ENCODE measurements at regions not wholly inside any gene's neighbourhood (a gene's known extent, or its start where the extent isn't known, plus 50 kb on each side); places are given as distances from the start of the nearest gene placed in this dataset.

DNA sequence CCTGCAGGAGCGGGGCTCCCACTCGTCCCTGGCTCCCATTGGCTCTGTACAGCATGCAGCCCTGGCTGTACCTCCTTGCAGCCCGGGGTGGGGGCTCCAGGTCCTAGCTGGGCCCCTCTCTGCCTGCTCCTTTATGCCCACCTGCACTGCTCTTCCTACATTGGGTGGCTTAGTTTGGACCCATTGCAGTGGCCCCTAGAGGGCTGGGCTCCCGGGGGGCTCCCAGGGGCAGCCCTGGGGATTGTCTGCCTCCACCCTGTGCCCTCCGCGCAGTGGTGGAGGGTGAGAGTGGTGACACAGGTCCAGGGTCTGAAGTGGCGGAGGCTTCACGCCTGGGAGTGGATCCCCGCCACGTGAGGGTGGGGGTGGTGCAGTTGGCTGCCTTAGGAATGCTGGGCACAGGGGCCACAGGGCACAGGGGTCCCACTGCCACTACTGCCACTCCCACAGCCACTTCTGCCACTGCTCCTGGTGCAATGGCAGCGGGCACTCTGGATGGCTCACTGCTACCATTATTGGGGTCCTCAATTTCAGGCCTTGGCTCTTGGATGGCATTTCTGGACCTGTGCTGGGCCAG, 177.1 kb downstream of the ARL4A start:
- TF ChIP-seq, protein P1, sequence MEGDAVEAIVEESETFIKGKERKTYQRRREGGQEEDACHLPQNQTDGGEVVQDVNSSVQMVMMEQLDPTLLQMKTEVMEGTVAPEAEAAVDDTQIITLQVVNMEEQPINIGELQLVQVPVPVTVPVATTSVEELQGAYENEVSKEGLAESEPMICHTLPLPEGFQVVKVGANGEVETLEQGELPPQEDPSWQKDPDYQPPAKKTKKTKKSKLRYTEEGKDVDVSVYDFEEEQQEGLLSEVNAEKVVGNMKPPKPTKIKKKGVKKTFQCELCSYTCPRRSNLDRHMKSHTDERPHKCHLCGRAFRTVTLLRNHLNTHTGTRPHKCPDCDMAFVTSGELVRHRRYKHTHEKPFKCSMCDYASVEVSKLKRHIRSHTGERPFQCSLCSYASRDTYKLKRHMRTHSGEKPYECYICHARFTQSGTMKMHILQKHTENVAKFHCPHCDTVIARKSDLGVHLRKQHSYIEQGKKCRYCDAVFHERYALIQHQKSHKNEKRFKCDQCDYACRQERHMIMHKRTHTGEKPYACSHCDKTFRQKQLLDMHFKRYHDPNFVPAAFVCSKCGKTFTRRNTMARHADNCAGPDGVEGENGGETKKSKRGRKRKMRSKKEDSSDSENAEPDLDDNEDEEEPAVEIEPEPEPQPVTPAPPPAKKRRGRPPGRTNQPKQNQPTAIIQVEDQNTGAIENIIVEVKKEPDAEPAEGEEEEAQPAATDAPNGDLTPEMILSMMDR (conservative IDR thresholded peaks at IDR 0.05; ENCODE audit: low read length), result no peak
- TF ChIP-seq EZH2phosphoT487 (IDR thresholded peaks at IDR 0.05; ENCODE audit: borderline replicate concordance, low read depth, low read length), result no peak

Measured in OCI-LY7 (cell line).